Retinal pigment epithelial cell (primary cell): ENCODE measurements at regions not wholly inside any gene's neighbourhood (a gene's known extent, or its start where the extent isn't known, plus 50 kb on each side); places are given as distances from the start of the nearest gene placed in this dataset.

Source experiments
- DNase-seq: peaks from one replicate; pipeline ENCODE4 v3.0.0-alpha.2; 2010; ENCODE audit warnings: low read depth
- H3K4me3 ChIP-seq: 2 replicates; pipeline ENCODE4 v1.5.1; 2011; ENCODE audit warnings: mild to moderate bottlenecking, low read length, control low read depth, moderate library complexity
- CTCF ChIP-seq: conservative IDR thresholded peaks from 2 replicates; pipeline ENCODE4 v1.5.1; 2011; ENCODE audit warnings: low read depth, low read length, control low read depth, inconsistent platforms

GRCh38 chr13:61873717-61874116, 458.1 kb upstream of the PCDH20 start:
- DNase-seq: no peak
- no peak overlapping the region for H3K4me3 ChIP-seq
- TF ChIP-seq CTCF: no peak

- DNase-seq: no peak
Observed at GRCh38 chr13:61857198-61857597, 441.5 kb upstream of the PCDH20 start.

GRCh38 chr13:61852116-61852619, 436.5 kb upstream of the PCDH20 start:
- H3K4me3 ChIP-seq: no peak overlapping the region
- DNase-seq: no peak

More at GRCh38 chr13:61857198-61857597, 441.5 kb upstream of the PCDH20 start:
- no peak overlapping the region for H3K4me3 ChIP-seq
- TF ChIP-seq CTCF: no peak

GRCh38 chr13:61850794-61851193, 435.1 kb upstream of the PCDH20 start:
- TF ChIP-seq CTCF: no peak
- no peak overlapping the region for H3K4me3 ChIP-seq
- DNase-seq: no peak

More at GRCh38 chr13:61852116-61852619, 436.5 kb upstream of the PCDH20 start:
- TF ChIP-seq CTCF: no peak

- no peak for TF ChIP-seq CTCF
- DNase-seq: no peak
- no peak overlapping the region for H3K4me3 ChIP-seq
Observed at GRCh38 chr13:61838568-61838967, 422.9 kb upstream of the PCDH20 start.

- DNase-seq: no peak
- no peak for TF ChIP-seq CTCF
- no peak overlapping the region for H3K4me3 ChIP-seq
Observed at GRCh38 chr13:61833228-61833627, 417.6 kb upstream of the PCDH20 start.

GRCh38 chr13:61831026-61831425, 415.4 kb upstream of the PCDH20 start:
- H3K4me3 ChIP-seq: no peak overlapping the region
- TF ChIP-seq CTCF: no peak
- no peak for DNase-seq
